HEK293 (cell line): ENCODE measurements at regions not wholly inside any gene's neighbourhood (a gene's known extent, or its start where the extent isn't known, plus 50 kb on each side); places are given as distances from the start of the nearest gene placed in this dataset.

Experiments
- KLF10 ChIP-seq: fragments of 450-650 bp; IDR thresholded peaks from 2 replicates; pipeline ENCODE4 v1.5.1; 2018; ENCODE audit warnings: missing biosample characterization, mild to moderate bottlenecking, missing genetic modification characterization
- SETDB1 ChIP-seq: IDR thresholded peaks from one replicate; pipeline ENCODE4 v1.6.1; 2017; ENCODE audit warnings: mild to moderate bottlenecking, low read length, moderate library complexity, mixed read lengths; ENCODE audit not compliant: insufficient read length
- ZNF214 ChIP-seq: fragments of 450-650 bp; formaldehyde crosslinking; IDR thresholded peaks from 2 replicates; pipeline ENCODE4 v1.5.1; 2017; ENCODE audit warnings: missing biosample characterization, mild to moderate bottlenecking, missing genetic modification characterization, borderline replicate concordance
- ZNF549 ChIP-seq: fragments of 450-650 bp; IDR thresholded peaks from 2 replicates; pipeline ENCODE4 v1.5.1; 2018; ENCODE audit warnings: missing biosample characterization, missing genetic modification characterization, mild to moderate bottlenecking, inconsistent platforms, moderate library complexity
- ZNF664 ChIP-seq: fragments of 450-650 bp; formaldehyde crosslinking; IDR thresholded peaks from 2 replicates; pipeline ENCODE4 v1.5.1; 2016; ENCODE audit warnings: missing biosample characterization, missing genetic modification characterization
- TF ChIP-seq, protein P1 (sequence below): fragments of 450-650 bp; formaldehyde crosslinking; IDR thresholded peaks from 2 replicates; pipeline ENCODE4 v1.5.1; 2016; ENCODE audit warnings: missing biosample characterization, missing genetic modification characterization
- TF ChIP-seq, protein P2 (sequence below): fragments of 450-650 bp; formaldehyde crosslinking; IDR thresholded peaks from 2 replicates; pipeline ENCODE4 v1.5.1; 2016; ENCODE audit warnings: missing biosample characterization, missing genetic modification characterization

DNA sequence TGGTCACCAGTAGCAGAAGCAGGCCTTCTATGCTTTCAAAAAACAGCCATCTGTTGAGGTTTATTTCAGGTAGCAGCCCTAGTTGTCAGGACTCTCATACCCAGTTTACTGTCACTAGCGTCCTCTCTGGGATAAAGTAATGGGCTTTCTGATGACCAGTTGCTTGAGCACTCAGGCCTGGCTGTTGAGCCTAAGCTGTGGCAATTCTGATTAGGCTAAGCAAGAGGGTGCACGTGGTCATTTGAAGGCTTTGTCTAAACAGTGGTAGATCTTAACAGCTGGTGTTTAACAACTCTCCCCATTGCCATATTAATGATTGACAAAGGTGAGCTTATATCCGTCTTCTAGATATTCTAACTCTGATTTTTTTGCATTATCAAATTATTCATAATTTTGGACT lies 132.9 kb upstream of the TMCO5A start:
- TF ChIP-seq KLF10 (no peak), ZNF214 (tag by site-specific recombination) (no peak), ZNF549 (tag by site-specific recombination) (no peak), SETDB1 (no peak), ZNF664 (tag by site-specific recombination) (no peak)
- TF ChIP-seq, protein P1, sequence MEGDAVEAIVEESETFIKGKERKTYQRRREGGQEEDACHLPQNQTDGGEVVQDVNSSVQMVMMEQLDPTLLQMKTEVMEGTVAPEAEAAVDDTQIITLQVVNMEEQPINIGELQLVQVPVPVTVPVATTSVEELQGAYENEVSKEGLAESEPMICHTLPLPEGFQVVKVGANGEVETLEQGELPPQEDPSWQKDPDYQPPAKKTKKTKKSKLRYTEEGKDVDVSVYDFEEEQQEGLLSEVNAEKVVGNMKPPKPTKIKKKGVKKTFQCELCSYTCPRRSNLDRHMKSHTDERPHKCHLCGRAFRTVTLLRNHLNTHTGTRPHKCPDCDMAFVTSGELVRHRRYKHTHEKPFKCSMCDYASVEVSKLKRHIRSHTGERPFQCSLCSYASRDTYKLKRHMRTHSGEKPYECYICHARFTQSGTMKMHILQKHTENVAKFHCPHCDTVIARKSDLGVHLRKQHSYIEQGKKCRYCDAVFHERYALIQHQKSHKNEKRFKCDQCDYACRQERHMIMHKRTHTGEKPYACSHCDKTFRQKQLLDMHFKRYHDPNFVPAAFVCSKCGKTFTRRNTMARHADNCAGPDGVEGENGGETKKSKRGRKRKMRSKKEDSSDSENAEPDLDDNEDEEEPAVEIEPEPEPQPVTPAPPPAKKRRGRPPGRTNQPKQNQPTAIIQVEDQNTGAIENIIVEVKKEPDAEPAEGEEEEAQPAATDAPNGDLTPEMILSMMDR (tag by site-specific recombination), result no peak
- TF ChIP-seq, protein P2, sequence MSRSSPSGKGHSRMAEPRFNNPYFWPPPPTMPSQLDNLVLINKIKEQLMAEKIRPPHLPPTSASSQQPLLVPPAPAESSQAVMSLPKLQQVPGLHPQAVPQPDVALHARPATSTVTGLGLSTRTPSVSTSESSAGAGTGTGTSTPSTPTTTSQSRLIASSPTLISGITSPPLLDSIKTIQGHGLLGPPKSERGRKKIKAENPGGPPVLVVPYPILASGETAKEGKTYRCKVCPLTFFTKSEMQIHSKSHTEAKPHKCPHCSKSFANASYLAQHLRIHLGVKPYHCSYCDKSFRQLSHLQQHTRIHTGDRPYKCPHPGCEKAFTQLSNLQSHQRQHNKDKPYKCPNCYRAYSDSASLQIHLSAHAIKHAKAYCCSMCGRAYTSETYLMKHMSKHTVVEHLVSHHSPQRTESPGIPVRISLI (tag by site-specific recombination), result no peak
